ENCODE measurements at regions not wholly inside any gene's neighbourhood (a gene's known extent, or its start where the extent isn't known, plus 50 kb on each side); places are given as distances from the start of the nearest gene placed in this dataset.

DNA sequence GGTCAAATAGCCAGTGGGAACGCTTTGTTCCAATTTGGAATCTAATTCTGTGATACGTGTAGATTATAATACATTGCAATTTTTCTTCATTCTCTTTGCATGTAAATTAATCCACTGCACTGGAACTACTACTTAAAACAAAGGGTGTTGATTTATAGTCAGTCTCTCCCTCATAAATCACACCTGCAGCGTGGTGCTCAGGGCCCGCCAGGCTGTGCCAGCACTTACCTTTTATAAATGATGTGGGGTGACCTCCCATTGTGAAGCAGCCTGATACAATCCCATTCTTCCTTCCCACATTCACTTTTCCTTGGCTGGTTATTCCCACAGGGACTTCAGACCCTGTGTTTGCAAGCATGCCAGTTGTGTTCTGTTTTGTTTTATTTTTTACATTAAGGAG is 302.3 kb upstream of the ID2 start:
- Histone ChIP-seq H3K27ac (ENCODE audit: low read depth, low read length) (no peak overlapping the region), H3K9ac (ENCODE audit: extremely low read depth, low read length, poor library complexity, severe bottlenecking) (no peak overlapping the region), H3K4me3 (ENCODE audit: low read length) (no peak overlapping the region), H3K36me3 (ENCODE audit: control insufficient read depth, insufficient read depth, low read length) (no peaks in the 10 kb centered on the region), H3K27me3 (ENCODE audit: control insufficient read depth, insufficient read depth, low read length, poor library complexity, severe bottlenecking) (no peaks in the 10 kb centered on the region), H3K9me3 (ENCODE audit: control insufficient read depth, low read length) (no peaks in the 10 kb centered on the region), H3K4me1 (ENCODE audit: control insufficient read depth, insufficient read depth, low read length) (peaks cover 4% of the 10 kb centered on the region)
- peaks cover 4% of the 10 kb centered on the region for H3K9me3 Mint-ChIP-seq
- 100% methylated on average over 1 to 4 of the region's 4 CpGs for WGBS, 2 experiments (ENCODE audit: insufficient coverage in 1 of 2, insufficient read length in 1 of 2)
- DNase-seq: no peak
- H3K27me3 Mint-ChIP-seq (ENCODE audit: insufficient read depth): no peaks in the 10 kb centered on the region
- peaks cover 21% of the 10 kb centered on the region for H3K4me1 Mint-ChIP-seq
- H3K36me3 Mint-ChIP-seq (ENCODE audit: low read depth): no peaks in the 10 kb centered on the region
- H3K4me3 Mint-ChIP-seq: no peak overlapping the region
- H3K27ac Mint-ChIP-seq: no peak overlapping the region
- TF ChIP-seq, protein P1, sequence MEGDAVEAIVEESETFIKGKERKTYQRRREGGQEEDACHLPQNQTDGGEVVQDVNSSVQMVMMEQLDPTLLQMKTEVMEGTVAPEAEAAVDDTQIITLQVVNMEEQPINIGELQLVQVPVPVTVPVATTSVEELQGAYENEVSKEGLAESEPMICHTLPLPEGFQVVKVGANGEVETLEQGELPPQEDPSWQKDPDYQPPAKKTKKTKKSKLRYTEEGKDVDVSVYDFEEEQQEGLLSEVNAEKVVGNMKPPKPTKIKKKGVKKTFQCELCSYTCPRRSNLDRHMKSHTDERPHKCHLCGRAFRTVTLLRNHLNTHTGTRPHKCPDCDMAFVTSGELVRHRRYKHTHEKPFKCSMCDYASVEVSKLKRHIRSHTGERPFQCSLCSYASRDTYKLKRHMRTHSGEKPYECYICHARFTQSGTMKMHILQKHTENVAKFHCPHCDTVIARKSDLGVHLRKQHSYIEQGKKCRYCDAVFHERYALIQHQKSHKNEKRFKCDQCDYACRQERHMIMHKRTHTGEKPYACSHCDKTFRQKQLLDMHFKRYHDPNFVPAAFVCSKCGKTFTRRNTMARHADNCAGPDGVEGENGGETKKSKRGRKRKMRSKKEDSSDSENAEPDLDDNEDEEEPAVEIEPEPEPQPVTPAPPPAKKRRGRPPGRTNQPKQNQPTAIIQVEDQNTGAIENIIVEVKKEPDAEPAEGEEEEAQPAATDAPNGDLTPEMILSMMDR (conservative IDR thresholded peaks at IDR 0.05): no peak

DNA sequence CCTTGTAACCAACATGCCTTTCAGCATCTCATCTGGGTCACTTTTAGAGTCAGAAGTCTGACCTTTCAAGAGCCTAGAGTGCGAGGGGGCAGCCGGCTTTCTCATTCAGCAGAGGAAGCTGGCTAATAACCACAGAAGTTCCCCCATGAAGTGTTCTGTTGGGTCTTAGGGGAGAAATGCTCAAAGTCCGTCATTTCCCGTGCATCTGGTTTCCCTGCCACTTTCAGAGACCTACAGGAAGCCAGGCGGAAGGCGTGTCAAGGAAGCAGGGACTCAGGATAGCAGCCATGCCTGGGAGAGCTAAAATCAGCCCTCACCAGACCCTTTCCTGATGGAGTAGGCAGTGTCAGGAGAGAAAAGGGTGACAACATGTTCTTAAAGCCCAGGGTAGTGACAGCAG is 301.8 kb upstream of the ID2 start:
- no peak overlapping the region for H3K4me3 Mint-ChIP-seq
- peaks cover 21% of the 10 kb centered on the region for H3K4me1 Mint-ChIP-seq
- H3K36me3 ChIP-seq (ENCODE audit: control insufficient read depth, insufficient read depth, low read length): no peaks in the 10 kb centered on the region
- no peaks in the 10 kb centered on the region for H3K9me3 ChIP-seq (ENCODE audit: control insufficient read depth, low read length)
- TF ChIP-seq, protein P1 (conservative IDR thresholded peaks at IDR 0.05): no peak
- 91% methylated on average over 6 of the region's 6 CpGs; no CpG with 5 or more reads in 1 of the 2 experiments for WGBS, 2 experiments (ENCODE audit: insufficient coverage in 1 of 2, insufficient read length in 1 of 2)
- H3K27ac ChIP-seq (ENCODE audit: low read depth, low read length): no peak overlapping the region
- no peaks in the 10 kb centered on the region for H3K9me3 Mint-ChIP-seq
- peaks cover 4% of the 10 kb centered on the region for H3K4me1 ChIP-seq (ENCODE audit: control insufficient read depth, insufficient read depth, low read length)
- H3K4me3 ChIP-seq (ENCODE audit: low read length): no peak overlapping the region
- DNase-seq: no peak
- H3K27ac Mint-ChIP-seq: no peak overlapping the region
- H3K27me3 ChIP-seq (ENCODE audit: control insufficient read depth, insufficient read depth, low read length, poor library complexity, severe bottlenecking): no peaks in the 10 kb centered on the region
- no peaks in the 10 kb centered on the region for H3K36me3 Mint-ChIP-seq (ENCODE audit: low read depth)
- no peaks in the 10 kb centered on the region for H3K27me3 Mint-ChIP-seq (ENCODE audit: insufficient read depth)
- no peak overlapping the region for H3K9ac ChIP-seq (ENCODE audit: extremely low read depth, low read length, poor library complexity, severe bottlenecking)

DNA sequence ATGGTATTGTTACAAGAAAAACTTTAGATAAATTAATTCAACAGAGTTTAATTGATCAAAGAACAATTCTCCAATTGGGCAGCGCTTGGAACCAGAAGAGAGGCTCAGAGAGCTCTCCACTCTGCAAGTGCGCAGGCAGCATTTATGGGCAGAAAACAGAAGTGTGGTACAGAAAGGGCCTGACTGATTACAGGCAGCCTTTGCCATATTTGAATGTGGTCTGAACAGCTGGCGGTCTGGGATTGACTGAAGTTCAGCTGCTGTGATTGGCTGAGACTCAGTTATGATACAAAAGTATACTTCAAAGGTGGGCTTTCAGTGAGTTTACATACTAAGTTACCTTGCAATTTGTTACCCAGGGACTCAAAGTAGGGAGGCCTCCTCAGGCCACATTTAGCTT is 301.3 kb upstream of the ID2 start:
- WGBS, 2 experiments (ENCODE audit: insufficient coverage in 1 of 2, insufficient read length in 1 of 2): 96 to 97% methylated on average over 3 of the region's 3 CpGs
- no peaks in the 10 kb centered on the region for H3K27me3 ChIP-seq (ENCODE audit: control insufficient read depth, insufficient read depth, low read length, poor library complexity, severe bottlenecking)
- Mint-ChIP-seq H3K9me3 (no peaks in the 10 kb centered on the region), H3K36me3 (ENCODE audit: low read depth) (no peaks in the 10 kb centered on the region), H3K4me3 (no peak overlapping the region), H3K27ac (no peak overlapping the region), H3K4me1 (peaks cover 21% of the 10 kb centered on the region), H3K27me3 (ENCODE audit: insufficient read depth) (no peaks in the 10 kb centered on the region)
- TF ChIP-seq, protein P1 (conservative IDR thresholded peaks at IDR 0.05): no peak
- H3K9me3 ChIP-seq (ENCODE audit: control insufficient read depth, low read length): no peaks in the 10 kb centered on the region
- H3K4me1 ChIP-seq (ENCODE audit: control insufficient read depth, insufficient read depth, low read length): peaks cover 4% of the 10 kb centered on the region
- no peaks in the 10 kb centered on the region for H3K36me3 ChIP-seq (ENCODE audit: control insufficient read depth, insufficient read depth, low read length)
- no peak overlapping the region for H3K4me3 ChIP-seq (ENCODE audit: low read length)
- no peak overlapping the region for H3K9ac ChIP-seq (ENCODE audit: extremely low read depth, low read length, poor library complexity, severe bottlenecking)
- no peak overlapping the region for H3K27ac ChIP-seq (ENCODE audit: low read depth, low read length)
- no peak for DNase-seq

Measured in endodermal cell (in vitro differentiated cells).